Medulla oblongata (tissue), 1 donor: ENCODE measurements at regions not wholly inside any gene's neighbourhood (a gene's known extent, or its start where the extent isn't known, plus 50 kb on each side); places are given as distances from the start of the nearest gene placed in this dataset.

Experiments
- DNase-seq: peaks from one replicate; pipeline ENCODE4 v3.0.0-alpha.2; 2015; ENCODE audit errors: extremely low spot score

DNA sequence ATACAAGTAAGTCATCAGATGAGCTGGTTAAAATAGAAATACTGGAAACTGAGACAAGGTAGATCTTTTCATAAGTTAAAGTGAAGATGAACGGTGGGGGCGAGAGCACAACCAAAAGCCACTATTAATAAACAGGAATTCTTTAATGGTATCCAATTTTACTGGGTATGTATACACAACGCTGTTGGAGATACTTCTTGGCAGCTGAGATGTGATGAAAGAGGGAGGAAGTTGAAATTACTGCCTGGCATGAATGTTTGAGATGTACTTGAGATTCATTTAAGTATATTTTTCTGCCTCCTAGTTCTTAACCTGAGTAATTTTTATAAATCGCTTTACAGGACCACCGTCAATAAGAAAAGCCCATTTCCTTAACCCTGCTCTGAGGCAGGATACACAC is 110.0 kb upstream of the ZRANB2 start:
- DNase-seq: no peak

DNA sequence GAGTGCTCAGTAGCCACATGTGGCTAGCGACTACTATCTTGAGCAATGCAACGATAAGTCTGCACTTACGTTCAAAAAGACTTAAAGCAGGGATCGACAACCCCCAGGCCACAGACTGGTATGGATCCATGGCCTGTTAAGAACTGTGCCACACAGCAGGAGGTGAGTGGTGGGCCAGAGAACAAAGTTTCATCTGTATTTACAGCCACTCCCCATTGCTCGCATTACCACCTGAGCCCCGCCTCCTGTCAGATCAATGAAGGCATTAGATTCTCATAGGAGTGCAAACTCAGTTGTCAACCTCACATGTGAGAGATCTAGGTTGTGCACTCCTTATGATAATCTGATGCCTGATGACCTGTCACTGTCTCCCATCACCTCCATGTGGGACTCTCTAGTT is 103.6 kb upstream of the ZRANB2 start:
- DNase-seq: no peak

- DNase-seq: no peak
Measured at GRCh38 chr1:71179997-71180396, 99.2 kb upstream of the ZRANB2 start.

GRCh38 chr1:71170925-71171324 is 90.1 kb upstream of the ZRANB2 start:
- no peak for DNase-seq

- DNase-seq: no peak
Measured at GRCh38 chr1:71167505-71167904, 86.7 kb upstream of the ZRANB2 start.

GRCh38 chr1:71166178-71167173 is 85.6 kb upstream of the ZRANB2 start:
- no peak for DNase-seq

DNA sequence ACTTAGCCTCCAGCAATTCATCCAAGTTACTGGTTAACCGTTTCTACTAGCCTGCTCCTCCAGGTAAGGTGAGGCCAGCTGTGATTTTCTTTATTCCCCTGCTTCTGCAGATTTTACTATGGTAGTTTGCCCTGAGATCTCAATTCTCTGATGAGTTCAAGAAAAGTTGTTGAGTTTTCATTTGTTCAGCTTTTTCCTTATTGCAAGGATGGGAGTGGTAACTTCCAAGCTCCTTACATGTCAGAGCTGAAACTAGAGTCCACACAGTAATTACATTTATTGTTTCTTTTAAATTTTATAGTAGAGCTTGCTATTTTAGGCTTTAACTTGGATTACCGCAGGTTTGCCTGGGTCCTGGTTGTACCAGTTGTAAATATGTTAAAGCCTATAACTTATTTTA is 76.9 kb upstream of the ZRANB2 start:
- DNase-seq: no peak

- no peak for DNase-seq
Measured at GRCh38 chr1:71157151-71157550, 76.3 kb upstream of the ZRANB2 start.

GRCh38 chr1:71156590-71156989 is 75.8 kb upstream of the ZRANB2 start:
- no peak for DNase-seq

GRCh38 chr1:71154429-71154828 is 73.6 kb upstream of the ZRANB2 start:
- no peak for DNase-seq

GRCh38 chr1:71153826-71154225 is 73.0 kb upstream of the ZRANB2 start:
- no peak for DNase-seq

- DNase-seq: no peak
Measured at GRCh38 chr1:71147637-71148360, 67.0 kb upstream of the ZRANB2 start.

DNA sequence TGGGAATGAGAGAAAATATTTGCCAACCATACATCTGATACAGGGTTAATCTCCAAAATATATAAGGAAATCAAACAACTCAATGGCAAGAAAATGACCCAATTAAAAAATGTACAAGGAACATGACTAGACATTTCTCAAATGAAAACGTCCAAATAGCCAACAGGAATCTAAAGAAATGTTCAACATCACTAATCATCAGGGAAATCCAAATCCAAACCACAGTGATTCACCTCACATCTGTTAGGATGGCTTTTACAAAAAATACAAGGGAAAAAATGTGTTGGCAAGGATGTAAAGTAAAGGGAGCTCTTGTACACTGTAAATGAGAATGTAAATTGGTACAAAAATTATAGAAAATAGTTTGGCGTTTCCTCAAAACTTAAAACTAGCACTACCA is 54.7 kb upstream of the ZRANB2 start:
- DNase-seq: no peak
